NCI-H524 (cell line): ENCODE measurements at regions not wholly inside any gene's neighbourhood (a gene's known extent, or its start where the extent isn't known, plus 50 kb on each side); places are given as distances from the start of the nearest gene placed in this dataset.
"Not testable (repeated sequence)": the region's sequence is repeated elsewhere in the genome, so short reads cannot be mapped to it uniquely, and the experiment has no call there.

Experiments
- DNase-seq, 2 experiments: peaks; one replicate each; lab custom pipeline; 2025; lab: John Stamatoyannopoulos, UW

GRCh38 chr2:35814597-35814996 is 541.0 kb upstream of the CRIM1 start:
- DNase-seq = not testable (repeated sequence)

DNA sequence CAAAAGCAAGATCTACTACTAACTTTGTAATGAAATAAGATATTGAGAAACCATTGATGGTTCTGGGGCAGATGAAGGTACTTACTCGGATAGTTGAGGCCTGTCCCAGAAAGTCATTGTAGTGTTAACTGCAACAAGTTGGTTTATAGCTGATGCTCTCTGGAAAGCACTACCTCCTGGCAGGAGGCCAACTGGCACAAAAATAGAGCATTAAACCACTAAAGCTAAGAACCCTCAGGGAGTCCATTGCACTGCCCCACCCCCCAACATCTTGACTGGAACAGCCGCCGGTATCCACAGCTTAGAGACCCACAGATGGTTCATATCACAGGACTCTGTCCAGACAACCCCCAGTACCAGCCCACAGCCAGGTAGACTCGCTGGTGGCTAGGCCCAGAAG is 552.5 kb upstream of the CRIM1 start:
- DNase-seq = peak in 1 of 2 experiments; percentile 7

GRCh38 chr2:35794796-35795450 is 560.7 kb upstream of the CRIM1 start:
- no peak for DNase-seq

- DNase-seq = no peak
Measured at GRCh38 chr2:35790292-35790691, 565.3 kb upstream of the CRIM1 start.

GRCh38 chr2:35788543-35788942 is 567.0 kb upstream of the CRIM1 start:
- no peak for DNase-seq

DNA sequence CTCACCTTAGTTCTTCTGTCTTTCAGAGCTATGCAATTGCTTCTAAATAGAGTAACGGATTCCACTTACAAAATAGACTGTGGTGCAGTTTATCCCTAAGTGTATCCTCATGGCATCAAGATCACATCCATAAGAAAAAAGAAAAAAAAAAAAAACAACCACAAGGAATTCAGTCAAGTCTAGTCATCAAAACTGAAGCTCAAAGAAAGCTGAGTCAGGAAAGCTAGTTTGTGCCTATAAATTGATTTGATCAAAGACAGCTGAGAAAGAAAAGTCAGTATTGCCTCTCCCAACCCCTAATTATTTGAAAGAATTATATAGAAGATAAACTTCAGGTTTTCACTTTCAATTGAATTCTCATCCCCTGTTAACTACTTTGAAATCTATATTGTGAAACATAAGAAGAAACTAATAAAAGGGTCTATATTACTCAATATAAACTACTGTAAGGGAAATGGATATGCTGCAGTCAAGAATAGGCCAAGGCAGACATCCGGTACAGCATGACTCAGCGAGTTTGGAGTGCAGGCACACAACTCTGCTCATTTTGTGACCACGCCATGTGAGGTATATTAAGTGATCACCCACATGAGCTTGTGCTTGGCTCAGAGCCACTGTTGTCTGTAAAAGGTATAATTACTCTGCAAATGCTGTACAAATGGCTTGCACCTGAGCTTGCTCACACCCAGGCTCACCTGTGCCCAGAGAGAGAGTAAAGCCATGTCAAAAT is 568.1 kb upstream of the CRIM1 start:
- no peak for DNase-seq

DNA sequence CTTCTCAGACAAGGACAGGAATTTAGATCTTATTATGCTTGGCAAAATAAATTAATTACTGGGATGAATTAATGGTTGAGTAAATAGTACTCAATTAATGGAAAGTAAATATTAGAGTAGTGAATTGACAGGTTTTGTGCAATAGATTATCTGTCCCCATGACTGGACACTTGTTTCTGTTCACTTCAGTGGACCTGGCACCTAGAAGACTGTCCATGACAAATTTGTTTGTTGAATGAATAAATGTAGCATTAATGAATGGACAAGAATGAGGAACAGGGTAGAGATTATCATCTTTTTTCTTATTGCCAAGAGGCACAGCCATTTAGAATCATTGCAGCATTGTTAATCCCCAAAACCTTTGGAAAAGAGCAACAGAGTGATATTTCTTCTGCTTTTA is 570.0 kb upstream of the CRIM1 start:
- no peak for DNase-seq

GRCh38 chr2:35784777-35785176 is 570.8 kb upstream of the CRIM1 start:
- DNase-seq = no peak

- no peak for DNase-seq
Measured at GRCh38 chr2:35783723-35784122, 571.9 kb upstream of the CRIM1 start.

GRCh38 chr2:35741556-35741955 is 614.0 kb upstream of the CRIM1 start:
- no peak for DNase-seq

DNA sequence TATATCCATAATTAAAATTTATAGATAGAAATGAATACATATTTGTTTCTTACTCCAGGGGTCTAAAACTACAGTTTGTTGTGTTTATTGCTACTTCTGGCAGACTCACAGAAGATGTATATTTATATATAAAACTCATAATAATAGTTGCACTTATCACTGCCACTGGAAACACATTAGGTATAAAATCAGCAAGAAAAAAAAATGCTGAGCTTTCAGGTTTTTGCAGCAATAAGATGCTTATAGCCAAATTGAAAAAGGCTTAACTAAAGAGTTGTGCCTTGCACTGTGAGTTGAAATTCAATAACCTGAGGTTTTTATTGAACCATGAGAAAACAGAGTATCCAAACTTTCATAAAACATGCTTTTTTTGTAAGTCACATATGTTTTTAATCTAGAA is 623.9 kb upstream of the CRIM1 start:
- DNase-seq = no peak

DNA sequence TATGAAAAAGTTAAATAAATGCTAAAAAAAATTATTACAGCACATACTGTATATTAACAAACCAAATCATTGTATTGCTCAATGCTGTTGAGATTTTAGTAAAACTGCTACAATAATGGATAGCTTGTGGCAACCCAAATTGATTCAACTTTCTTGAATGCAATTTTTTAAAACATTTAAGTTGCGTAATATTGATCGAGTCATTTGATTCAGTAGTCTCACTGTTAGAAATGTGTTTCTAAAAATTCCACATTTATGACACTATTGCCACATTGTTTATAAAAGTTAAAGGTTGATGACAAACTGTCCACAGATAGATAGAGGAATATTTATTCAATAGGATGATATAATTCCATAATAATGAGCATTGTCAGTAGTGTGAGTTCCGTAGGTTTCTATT is 640.7 kb upstream of the CRIM1 start:
- no peak for DNase-seq

- no peak for DNase-seq
Measured at GRCh38 chr2:35708411-35708923, 647.1 kb upstream of the CRIM1 start.

DNA sequence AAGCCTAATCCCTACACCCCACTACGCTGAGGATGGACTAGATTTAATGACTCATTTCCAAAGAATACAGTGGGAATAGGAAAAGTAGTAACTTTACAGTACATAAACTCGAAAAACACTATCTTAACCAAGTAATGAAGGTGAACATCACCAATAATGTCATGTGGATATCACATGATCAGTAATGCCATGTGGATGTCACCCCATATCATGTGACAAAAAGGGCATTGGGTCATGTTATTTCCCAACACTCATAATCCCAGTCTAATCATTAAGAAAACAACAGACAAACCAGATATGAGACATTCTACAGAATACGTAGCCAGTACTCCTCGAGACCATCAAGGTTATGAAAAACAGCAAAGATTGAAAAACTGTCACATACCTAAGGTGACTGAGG is 667.3 kb upstream of the CRIM1 start:
- no peak for DNase-seq

- no peak for DNase-seq
Measured at GRCh38 chr2:35651688-35652323, 703.8 kb upstream of the CRIM1 start.

GRCh38 chr2:35614640-35615039 is 740.9 kb upstream of the CRIM1 start:
- DNase-seq = no peak

DNA sequence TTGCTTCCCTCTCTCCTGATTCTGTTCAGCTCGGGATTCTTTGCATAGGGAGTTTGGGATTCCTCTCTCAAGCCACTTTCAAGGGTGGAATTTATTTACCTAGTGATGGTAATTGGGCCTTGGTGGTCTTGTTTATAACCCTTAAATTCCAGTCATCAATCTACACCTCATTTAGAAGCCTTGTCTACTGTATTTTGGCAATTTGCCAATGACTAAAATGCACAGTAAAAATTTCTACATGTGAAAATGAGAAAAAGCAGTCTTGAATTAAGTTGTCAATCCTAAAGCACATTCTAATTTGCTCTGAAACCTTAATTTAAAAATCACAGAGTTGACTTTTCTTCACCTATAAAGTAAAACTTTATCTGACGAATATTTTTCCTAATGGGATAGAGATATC is 749.2 kb upstream of the CRIM1 start:
- no peak for DNase-seq

DNA sequence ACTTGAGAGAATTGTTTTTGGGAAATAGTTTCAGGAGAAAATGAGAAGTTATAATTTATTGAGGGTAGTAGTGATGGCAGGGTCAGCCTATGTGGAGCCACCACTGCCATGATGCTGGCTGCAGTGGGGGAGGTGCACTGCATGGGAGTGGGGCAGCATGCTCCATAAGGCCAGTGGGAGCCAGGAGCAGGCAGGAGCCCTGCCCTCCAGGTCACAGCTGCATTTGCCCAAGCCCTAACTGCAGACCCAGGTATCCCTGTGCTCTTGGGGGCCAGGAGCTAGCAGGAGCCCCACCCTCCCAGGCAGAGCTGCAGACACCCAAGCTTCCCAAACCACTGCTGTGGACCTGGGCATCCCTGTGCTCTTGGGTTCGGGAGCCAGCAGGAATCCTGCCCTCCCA is 757.3 kb upstream of the CRIM1 start:
- no peak for DNase-seq

- DNase-seq = no peak
Measured at GRCh38 chr2:35591886-35592285, 763.7 kb upstream of the CRIM1 start.

DNA sequence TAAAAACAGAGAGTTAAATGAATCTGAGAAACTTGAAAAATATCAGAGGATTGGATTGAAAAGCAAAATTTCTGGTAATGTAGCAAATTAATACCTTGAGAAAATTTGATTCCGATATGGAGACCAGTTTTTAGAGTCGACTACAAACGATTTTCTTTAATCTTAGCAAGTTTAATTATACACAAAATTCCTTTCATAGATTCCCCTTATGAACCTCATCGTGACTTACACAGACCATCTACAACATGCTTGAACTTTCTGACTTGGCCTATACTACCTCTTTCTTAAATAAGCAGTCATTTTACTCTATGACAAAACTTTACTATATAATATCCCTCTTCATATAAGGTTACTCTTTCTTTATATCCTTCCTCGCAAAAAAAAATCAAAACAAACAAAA is 769.6 kb upstream of the CRIM1 start:
- DNase-seq = no peak

DNA sequence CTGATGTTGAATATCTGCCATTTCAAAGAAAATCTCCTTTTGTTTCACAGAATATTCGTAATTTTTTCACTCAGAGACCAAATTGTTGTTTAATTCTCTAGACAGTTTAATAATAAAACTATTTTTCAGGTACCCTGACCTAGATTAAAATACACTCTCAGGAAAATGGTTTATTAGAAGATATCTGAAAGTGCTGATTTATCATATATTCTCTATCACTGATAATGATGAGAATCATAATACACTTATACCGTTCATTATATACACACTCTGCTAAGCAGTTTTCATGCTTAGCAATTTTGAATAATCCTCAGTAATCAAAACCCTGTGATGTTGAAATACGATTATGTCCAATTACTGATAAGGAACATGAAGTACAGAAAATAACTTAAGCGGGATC is 772.9 kb upstream of the CRIM1 start:
- DNase-seq = no peak

DNA sequence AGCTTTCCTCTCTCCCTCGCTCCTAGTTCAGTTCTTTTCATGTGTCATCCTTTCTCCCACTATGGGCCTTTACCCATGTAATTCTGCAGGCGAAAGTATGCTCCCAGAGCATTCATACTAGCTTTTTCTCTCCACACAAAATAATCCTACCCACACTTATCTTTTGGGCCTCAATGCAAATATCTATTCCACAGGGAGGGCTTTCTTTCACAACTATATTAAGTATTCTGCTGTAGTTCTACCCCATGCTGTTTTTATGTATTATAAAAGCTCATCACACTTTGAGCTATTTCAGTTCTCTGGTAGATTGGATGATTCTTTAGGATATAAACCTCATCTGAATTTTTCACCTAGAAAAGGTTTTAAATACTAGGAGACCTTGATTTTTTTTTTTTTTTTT is 774.6 kb upstream of the CRIM1 start:
- DNase-seq = no peak

GRCh38 chr2:35568574-35568973 is 787.0 kb upstream of the CRIM1 start:
- DNase-seq = not testable (repeated sequence)
